ENCODE measurements at regions not wholly inside any gene's neighbourhood (a gene's known extent, or its start where the extent isn't known, plus 50 kb on each side); places are given as distances from the start of the nearest gene placed in this dataset.

DNA sequence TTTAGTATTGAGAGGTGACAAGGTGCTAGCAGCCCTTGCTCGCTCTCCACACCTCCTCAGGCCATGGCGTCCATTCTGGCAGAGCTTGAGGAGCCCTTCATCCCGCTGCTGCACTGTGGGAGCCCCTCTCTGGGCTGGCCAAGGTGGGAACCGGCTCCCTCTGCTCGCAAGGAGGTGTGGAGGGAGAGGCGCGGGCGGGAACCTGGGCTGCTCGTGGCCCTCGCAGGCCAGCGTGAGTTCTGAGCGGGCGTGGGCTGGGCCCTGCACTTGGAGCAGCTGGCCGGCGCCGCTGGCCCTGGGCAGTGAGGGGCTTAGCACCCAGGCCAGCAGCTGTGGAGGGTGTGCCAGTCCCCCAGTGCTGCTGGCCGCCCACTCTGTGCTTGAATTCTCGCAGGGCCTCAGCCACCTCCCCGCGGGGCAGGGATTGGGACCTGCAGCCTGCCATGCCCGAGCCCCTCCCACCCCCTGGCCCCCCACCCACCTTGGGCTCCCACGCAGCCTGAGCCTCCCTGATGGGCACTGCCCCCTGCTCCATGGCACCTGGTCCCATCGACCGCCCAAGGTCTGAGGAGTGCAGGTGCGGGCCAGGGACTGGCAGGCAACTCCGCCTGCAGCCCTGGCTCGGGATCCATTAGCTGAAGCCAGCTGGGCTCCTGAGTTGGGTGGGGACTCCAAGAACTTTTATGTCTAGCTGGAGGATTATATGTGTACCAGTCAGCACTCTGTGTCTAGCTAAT is 785.2 kb downstream of the DIPK2A start:
- no peak for TF ChIP-seq EZH2 (IDR thresholded peaks at IDR 0.05; ENCODE audit: low read depth, unreplicated experiment)
- TF ChIP-seq POLR2AphosphoS5 (IDR thresholded peaks at IDR 0.05; ENCODE audit: low read depth), result no peak
- TF ChIP-seq, protein P1, sequence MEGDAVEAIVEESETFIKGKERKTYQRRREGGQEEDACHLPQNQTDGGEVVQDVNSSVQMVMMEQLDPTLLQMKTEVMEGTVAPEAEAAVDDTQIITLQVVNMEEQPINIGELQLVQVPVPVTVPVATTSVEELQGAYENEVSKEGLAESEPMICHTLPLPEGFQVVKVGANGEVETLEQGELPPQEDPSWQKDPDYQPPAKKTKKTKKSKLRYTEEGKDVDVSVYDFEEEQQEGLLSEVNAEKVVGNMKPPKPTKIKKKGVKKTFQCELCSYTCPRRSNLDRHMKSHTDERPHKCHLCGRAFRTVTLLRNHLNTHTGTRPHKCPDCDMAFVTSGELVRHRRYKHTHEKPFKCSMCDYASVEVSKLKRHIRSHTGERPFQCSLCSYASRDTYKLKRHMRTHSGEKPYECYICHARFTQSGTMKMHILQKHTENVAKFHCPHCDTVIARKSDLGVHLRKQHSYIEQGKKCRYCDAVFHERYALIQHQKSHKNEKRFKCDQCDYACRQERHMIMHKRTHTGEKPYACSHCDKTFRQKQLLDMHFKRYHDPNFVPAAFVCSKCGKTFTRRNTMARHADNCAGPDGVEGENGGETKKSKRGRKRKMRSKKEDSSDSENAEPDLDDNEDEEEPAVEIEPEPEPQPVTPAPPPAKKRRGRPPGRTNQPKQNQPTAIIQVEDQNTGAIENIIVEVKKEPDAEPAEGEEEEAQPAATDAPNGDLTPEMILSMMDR (conservative IDR thresholded peaks at IDR 0.05; ENCODE audit: low read depth in 2 of 2), result no peak
- TF ChIP-seq, protein P2, sequence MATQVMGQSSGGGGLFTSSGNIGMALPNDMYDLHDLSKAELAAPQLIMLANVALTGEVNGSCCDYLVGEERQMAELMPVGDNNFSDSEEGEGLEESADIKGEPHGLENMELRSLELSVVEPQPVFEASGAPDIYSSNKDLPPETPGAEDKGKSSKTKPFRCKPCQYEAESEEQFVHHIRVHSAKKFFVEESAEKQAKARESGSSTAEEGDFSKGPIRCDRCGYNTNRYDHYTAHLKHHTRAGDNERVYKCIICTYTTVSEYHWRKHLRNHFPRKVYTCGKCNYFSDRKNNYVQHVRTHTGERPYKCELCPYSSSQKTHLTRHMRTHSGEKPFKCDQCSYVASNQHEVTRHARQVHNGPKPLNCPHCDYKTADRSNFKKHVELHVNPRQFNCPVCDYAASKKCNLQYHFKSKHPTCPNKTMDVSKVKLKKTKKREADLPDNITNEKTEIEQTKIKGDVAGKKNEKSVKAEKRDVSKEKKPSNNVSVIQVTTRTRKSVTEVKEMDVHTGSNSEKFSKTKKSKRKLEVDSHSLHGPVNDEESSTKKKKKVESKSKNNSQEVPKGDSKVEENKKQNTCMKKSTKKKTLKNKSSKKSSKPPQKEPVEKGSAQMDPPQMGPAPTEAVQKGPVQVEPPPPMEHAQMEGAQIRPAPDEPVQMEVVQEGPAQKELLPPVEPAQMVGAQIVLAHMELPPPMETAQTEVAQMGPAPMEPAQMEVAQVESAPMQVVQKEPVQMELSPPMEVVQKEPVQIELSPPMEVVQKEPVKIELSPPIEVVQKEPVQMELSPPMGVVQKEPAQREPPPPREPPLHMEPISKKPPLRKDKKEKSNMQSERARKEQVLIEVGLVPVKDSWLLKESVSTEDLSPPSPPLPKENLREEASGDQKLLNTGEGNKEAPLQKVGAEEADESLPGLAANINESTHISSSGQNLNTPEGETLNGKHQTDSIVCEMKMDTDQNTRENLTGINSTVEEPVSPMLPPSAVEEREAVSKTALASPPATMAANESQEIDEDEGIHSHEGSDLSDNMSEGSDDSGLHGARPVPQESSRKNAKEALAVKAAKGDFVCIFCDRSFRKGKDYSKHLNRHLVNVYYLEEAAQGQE (IDR thresholded peaks at IDR 0.05; ENCODE audit: unreplicated experiment), result no peak
- TF ChIP-seq EZH2phosphoT487 (IDR thresholded peaks at IDR 0.05; ENCODE audit: unreplicated experiment), result no peak
- no peak for TF ChIP-seq CREB1 (CRISPR knock-in tag; IDR thresholded peaks at IDR 0.05; ENCODE audit: low read depth)
- no peak for TF ChIP-seq JUNB (IDR thresholded peaks at IDR 0.05; ENCODE audit: unreplicated experiment)
- no peak for TF ChIP-seq STAT1 (IDR thresholded peaks at IDR 0.05; ENCODE audit: unreplicated experiment)
- no peak for TF ChIP-seq ZNF114 (CRISPR knock-in tag; IDR thresholded peaks at IDR 0.05)
- TF ChIP-seq NANOG (IDR thresholded peaks at IDR 0.05; ENCODE audit: borderline replicate concordance), result no peak
- no peak for TF ChIP-seq ZNF331 (CRISPR knock-in tag; IDR thresholded peaks at IDR 0.05; ENCODE audit: low read depth)
